Fibroblast of upper back skin (primary cell): ENCODE measurements at regions not wholly inside any gene's neighbourhood (a gene's known extent, or its start where the extent isn't known, plus 50 kb on each side); places are given as distances from the start of the nearest gene placed in this dataset.
"Not testable (repeated sequence)": the region's sequence is repeated elsewhere in the genome, so short reads cannot be mapped to it uniquely, and the experiment has no call there.

Source experiments
- DNase-seq: peaks from one replicate; pipeline ENCODE4 v3.0.0-alpha.2; 2013

- no peak for DNase-seq
Observed at GRCh38 chr11:112518371-112518770, 257.7 kb upstream of the PLET1 start.

- DNase-seq = no peak
Observed at GRCh38 chr11:112519751-112520150, 259.1 kb upstream of the PLET1 start.

GRCh38 chr11:112520354-112520753, 259.7 kb upstream of the PLET1 start:
- DNase-seq = no peak

GRCh38 chr11:112522536-112522935, 261.9 kb upstream of the PLET1 start:
- DNase-seq = no peak

- DNase-seq = no peak
Observed at GRCh38 chr11:112523031-112523430, 262.4 kb upstream of the PLET1 start.

- DNase-seq = peak; percentile 25
Observed at GRCh38 chr11:112523477-112523876, 262.8 kb upstream of the PLET1 start.

GRCh38 chr11:112523951-112524350, 263.3 kb upstream of the PLET1 start:
- no peak for DNase-seq

- DNase-seq = no peak
Observed at GRCh38 chr11:112524798-112525197, 264.1 kb upstream of the PLET1 start.

GRCh38 chr11:112525270-112525669, 264.6 kb upstream of the PLET1 start:
- peak; percentile 41 for DNase-seq

GRCh38 chr11:112525844-112526590, 265.4 kb upstream of the PLET1 start:
- no peak for DNase-seq

GRCh38 chr11:112526699-112527416, 266.2 kb upstream of the PLET1 start:
- DNase-seq = peak; percentile 8

- no peak for DNase-seq
Observed at GRCh38 chr11:112529071-112529470, 268.4 kb upstream of the PLET1 start.

- no peak for DNase-seq
Observed at GRCh38 chr11:112532506-112532905, 271.8 kb upstream of the PLET1 start.

GRCh38 chr11:112533682-112534081, 273.0 kb upstream of the PLET1 start:
- no peak for DNase-seq

- no peak for DNase-seq
Observed at GRCh38 chr11:112534208-112534607, 273.5 kb upstream of the PLET1 start.

GRCh38 chr11:112537026-112537425, 276.4 kb upstream of the PLET1 start:
- no peak for DNase-seq

- no peak for DNase-seq
Observed at GRCh38 chr11:112537846-112538330, 277.2 kb upstream of the PLET1 start.

GRCh38 chr11:112538534-112539280, 278.0 kb upstream of the PLET1 start:
- DNase-seq = no peak

- not testable (repeated sequence) for DNase-seq
Observed at GRCh38 chr11:112539281-112539555, 278.6 kb upstream of the PLET1 start.

GRCh38 chr11:112539741-112540140, 279.1 kb upstream of the PLET1 start:
- DNase-seq = no peak

- no peak for DNase-seq
Observed at GRCh38 chr11:112540261-112540660, 279.6 kb upstream of the PLET1 start.

- DNase-seq = no peak
Observed at GRCh38 chr11:112541140-112542046, 280.7 kb upstream of the PLET1 start.

- DNase-seq = no peak
Observed at GRCh38 chr11:112542479-112542878, 281.8 kb upstream of the PLET1 start.
